ENCODE measurements at regions not wholly inside any gene's neighbourhood (a gene's known extent, or its start where the extent isn't known, plus 50 kb on each side); places are given as distances from the start of the nearest gene placed in this dataset.

DNA sequence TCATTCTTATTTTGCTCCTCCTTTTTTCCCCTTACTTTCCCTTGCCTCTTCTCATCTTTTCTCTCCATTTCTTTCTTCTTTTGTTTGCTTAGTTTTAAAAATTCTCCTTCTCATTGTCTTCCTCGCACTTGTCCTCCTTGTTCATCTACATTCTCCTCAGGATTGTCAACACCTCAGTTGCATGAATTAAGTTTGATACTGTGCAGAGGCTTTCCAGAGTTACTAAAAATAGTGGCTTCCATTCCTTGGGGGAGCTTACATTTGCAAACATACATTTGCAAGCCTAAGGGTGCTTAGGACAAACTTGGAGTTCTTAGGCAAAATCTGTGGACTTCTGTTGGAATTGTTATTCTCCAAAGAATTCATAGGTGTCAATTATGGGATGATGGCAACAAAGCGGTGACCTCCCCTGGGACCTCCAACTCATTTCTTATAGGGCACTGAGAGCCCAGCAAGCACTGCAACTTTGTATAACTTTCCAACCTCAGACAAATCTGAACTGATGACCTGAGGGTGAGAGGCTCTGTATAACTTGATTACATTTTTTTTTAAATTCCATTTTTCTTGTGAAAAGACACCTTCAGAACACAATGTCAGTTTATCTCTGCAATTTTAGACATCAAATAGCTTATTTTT, 371.4 kb downstream of the TMEM38B start:
- Mint-ChIP-seq H3K9me3 (peaks cover 0 to 8% (median 0%) of the 10 kb centered on the region in 6 donors), H3K36me3 (peaks cover 0 to 3% (median 0%) of the 10 kb centered on the region in 3 donors), H3K4me3 (no peak overlapping the region), H3K27me3 (ENCODE audit: low read depth in 3 of 3) (peaks cover 0 to 6% (median 3%) of the 10 kb centered on the region in 3 donors), H3K27ac (no peak overlapping the region), H3K4me1 (no peaks in the 10 kb centered on the region)
- no peak for DNase-seq

DNA sequence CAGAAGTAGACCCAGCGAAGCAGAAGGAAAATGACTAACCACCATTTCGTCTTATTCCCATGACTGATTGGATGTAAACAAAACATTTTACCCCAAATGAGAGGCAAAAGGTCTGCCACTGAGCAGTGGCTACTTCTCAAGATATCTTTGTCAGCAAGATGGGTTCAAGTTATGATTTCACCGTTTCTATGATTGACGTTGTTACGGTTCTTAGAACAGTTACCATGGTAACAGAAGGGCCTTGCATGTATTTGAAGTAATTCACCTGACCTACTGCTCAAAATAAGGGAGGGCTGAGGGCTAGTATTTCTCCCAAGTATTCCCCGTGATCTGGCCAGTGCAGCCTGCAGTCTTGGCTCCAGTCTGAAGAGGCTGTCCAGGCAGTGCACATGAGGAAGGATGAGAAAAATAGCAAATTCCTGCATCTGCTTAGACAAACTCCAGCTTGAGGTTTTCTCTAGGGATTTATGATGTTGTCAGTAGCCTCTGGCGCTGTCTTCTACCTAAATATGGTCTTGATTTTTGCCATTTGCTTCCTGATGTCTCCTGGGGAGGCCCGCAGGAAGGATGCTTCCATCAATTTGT, 372.7 kb downstream of the TMEM38B start:
- H3K4me1 Mint-ChIP-seq, result no peaks in the 10 kb centered on the region
- peaks cover 0 to 8% (median 0%) of the 10 kb centered on the region in 6 donors for H3K9me3 Mint-ChIP-seq
- H3K27ac Mint-ChIP-seq, result no peak overlapping the region
- H3K36me3 Mint-ChIP-seq, result peaks cover 0 to 3% (median 0%) of the 10 kb centered on the region in 3 donors
- H3K27me3 Mint-ChIP-seq (ENCODE audit: low read depth in 3 of 3), result peaks cover 0 to 4% (median 2%) of the 10 kb centered on the region in 3 donors
- no peak overlapping the region for H3K4me3 Mint-ChIP-seq
- no peak for DNase-seq

DNA sequence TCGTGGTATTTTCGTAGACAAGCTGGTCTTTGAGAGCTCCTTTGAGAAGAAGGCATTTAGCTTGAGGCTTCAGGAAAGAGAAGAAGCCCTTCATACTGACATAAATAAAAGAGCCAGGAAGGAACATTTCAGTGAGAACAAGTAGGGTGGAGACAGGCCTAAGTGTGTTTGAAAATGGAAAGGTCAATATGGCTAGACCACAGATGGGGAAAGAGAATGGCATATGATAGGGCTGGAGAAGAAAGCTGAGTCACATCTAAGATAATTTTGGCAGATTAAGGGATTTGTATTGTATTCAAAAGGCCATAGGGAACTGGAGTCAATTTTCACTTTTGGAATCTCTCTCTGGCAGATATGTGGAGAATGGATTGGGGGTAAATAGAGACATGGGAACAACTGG, 374.9 kb downstream of the TMEM38B start:
- Mint-ChIP-seq H3K4me1 (no peaks in the 10 kb centered on the region), H3K27ac (no peak overlapping the region), H3K9me3 (peaks cover 0 to 8% (median 2%) of the 10 kb centered on the region in 6 donors), H3K36me3 (peaks cover 0 to 3% (median 0%) of the 10 kb centered on the region in 3 donors), H3K4me3 (no peak overlapping the region), H3K27me3 (ENCODE audit: low read depth in 3 of 3) (peaks cover 0 to 4% (median 2%) of the 10 kb centered on the region in 3 donors)
- no peak for DNase-seq

DNA sequence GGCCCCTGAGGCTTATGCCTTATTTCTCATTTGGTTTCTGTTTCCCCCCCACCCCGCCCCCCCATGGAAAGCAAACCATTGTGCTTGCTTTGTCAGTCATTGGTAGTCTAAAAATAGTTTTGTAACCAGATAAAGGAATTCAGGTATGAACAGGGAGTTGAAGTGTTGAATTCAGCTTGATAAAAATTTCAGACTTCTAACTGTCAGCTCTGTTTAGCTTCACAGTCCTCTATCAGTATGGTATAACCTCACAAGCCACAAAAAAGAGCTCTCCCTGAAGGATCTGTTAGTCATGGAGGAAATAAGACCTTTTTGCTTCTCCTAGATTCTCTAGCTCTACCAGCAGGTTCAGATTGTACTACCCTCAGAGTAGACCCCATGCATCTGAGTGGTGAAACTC, 378.1 kb downstream of the TMEM38B start:
- Mint-ChIP-seq H3K27ac (no peak overlapping the region), H3K9me3 (peaks cover 0 to 8% (median 1%) of the 10 kb centered on the region in 6 donors), H3K4me1 (no peaks in the 10 kb centered on the region), H3K27me3 (ENCODE audit: low read depth in 3 of 3) (peaks cover 0 to 2% (median 1%) of the 10 kb centered on the region in 3 donors), H3K36me3 (peaks cover 0 to 3% (median 0%) of the 10 kb centered on the region in 3 donors), H3K4me3 (no peak overlapping the region)
- DNase-seq, result no peak

DNA sequence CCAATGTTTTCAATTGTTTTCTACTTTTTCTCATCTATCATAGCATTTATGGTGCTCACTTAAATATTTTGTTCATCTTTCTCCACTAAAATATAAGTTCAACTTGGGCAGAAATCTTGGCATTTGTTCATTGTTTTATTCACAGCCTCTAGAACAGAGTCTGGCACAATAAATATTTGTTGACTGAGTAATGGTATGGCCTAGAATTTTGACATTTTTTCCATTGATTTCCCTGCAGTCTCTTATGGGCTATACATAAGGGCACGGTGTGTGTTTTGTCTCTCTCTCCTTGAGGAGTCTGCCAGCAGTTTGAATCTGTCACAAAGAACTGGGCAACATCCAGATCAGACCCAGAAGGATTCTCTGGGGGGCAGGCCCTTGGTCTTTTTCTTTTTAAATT, 379.7 kb downstream of the TMEM38B start:
- no peak for DNase-seq
- Mint-ChIP-seq H3K36me3 (no peaks in the 10 kb centered on the region), H3K4me3 (no peak overlapping the region), H3K27me3 (ENCODE audit: low read depth in 3 of 3) (peaks cover 0 to 2% (median 1%) of the 10 kb centered on the region in 3 donors), H3K4me1 (no peaks in the 10 kb centered on the region), H3K9me3 (peaks cover 0 to 3% (median 0%) of the 10 kb centered on the region in 6 donors), H3K27ac (no peak overlapping the region)

DNA sequence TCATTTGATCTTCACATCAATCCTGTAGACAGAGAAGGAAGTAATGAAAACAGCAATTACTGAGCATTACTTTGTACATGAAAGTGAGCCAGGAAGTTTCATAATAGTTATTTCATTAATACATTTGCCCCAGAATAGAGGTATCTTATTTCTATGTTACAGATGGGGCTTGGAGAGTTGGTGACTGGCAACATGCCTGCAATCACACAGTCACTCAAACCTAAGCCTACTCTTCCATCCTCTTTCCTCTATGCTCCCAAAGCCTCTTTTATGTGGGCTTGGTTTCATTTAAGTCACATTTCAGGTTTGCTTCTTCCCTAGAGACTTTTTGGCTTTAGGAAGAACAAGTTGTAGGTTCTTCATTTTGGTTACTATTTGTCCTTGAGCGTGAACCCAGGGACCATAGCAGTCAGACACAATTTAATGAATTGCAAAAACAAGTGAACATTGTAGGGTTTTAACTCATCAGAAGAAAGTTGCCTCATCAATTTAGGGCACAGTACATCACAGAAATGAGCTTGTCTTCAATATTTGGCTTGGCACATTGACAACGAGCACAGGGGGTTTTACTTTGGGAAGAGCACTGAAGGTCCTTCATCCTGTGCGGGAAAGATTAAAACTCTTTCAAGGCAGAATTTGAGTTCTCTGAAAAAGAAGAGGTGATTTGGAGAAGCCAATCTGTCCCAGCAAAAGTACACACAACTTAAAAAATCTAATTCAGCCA, 381.1 kb downstream of the TMEM38B start:
- no peaks in the 10 kb centered on the region for H3K27me3 Mint-ChIP-seq (ENCODE audit: low read depth in 3 of 3)
- H3K27ac Mint-ChIP-seq, result no peak overlapping the region
- H3K36me3 Mint-ChIP-seq, result no peaks in the 10 kb centered on the region
- H3K9me3 Mint-ChIP-seq, result peaks cover 0 to 5% (median 0%) of the 10 kb centered on the region in 6 donors
- DNase-seq, result no peak
- no peak overlapping the region for H3K4me3 Mint-ChIP-seq
- H3K4me1 Mint-ChIP-seq, result no peaks in the 10 kb centered on the region

DNA sequence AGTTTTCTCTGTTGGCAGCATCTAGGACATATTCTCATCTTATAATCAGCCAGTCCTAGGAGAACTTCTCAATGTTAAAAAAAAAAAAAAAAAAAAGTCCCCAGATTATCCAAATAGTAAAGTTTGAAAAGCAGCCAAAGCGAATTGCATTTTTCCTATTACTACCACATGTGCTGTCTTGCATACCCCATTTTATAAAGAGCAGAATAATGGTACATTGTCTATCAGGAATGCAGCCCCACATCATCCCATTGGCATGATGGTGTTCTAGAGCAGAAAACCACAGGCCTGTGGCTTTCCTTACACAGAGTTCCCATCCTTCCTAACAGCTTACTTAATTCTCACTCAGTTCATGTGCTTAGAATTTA, 381.6 kb downstream of the TMEM38B start:
- Mint-ChIP-seq H3K4me3 (no peak overlapping the region), H3K9me3 (peaks cover 0 to 5% (median 0%) of the 10 kb centered on the region in 6 donors), H3K27ac (no peak overlapping the region), H3K27me3 (ENCODE audit: low read depth in 3 of 3) (no peaks in the 10 kb centered on the region), H3K36me3 (no peaks in the 10 kb centered on the region), H3K4me1 (no peaks in the 10 kb centered on the region)
- DNase-seq, result no peak

DNA sequence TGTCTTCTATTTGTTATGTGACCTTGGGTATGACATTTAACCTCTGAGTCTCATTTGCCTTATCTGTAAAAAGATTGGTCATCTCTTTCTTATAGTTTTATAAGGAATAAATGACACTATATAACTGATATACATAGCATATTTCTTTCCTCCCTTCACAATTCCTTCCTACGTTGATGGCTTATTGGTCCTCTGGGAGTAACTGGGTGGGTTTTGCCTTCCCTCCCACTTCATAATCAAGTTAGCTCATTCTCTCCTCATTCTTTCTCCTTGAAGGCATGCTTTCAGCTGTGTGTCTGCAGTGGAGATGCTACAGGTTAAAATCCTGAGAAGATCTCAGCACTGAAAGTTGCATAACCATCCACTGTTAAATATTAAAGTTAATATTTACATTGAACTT, 382.4 kb downstream of the TMEM38B start:
- no peaks in the 10 kb centered on the region for H3K4me1 Mint-ChIP-seq
- H3K36me3 Mint-ChIP-seq, result no peaks in the 10 kb centered on the region
- no peak for DNase-seq
- H3K4me3 Mint-ChIP-seq, result no peak overlapping the region
- H3K9me3 Mint-ChIP-seq, result peaks cover 0 to 5% (median 0%) of the 10 kb centered on the region in 6 donors
- H3K27ac Mint-ChIP-seq, result no peak overlapping the region
- H3K27me3 Mint-ChIP-seq (ENCODE audit: low read depth in 3 of 3), result no peaks in the 10 kb centered on the region

DNA sequence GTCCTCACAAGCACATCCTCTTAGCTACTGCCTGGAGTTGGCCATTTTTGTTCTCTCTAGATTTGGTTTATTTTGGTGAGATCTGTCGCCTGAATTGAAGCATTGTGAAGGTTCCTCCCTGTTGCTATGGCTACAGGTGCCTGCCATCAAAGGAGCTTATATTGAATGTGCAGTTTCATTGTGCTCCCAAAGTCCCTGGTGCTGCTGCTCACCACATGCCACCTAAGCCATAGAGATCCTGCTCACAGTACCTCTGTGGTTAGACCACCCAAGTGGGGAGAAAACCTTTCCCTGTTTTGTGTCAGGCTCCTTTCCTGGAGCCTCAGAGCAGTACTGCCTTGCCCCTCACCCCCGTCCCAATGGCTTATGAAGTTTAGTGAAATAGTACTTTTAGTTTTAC, 383.4 kb downstream of the TMEM38B start:
- no peak overlapping the region for H3K27ac Mint-ChIP-seq

DNA sequence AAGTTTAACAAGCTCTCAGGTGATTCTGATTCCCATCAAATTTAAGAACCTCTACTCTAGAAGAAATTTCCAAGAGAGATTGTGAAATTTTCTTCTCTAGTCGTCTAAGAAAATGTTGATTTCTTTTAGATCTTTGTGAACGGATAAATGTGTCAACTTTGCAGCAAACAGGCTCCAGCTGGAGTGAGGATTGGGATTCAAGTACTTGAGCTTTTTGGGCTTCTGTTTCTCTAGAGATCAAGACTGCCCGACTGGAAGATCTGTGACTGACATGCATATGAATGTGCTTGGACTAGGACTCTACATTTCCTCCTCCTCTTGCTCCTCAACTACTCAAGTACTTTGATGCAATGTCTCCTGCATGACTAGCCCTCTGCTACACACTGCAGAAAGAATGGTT, 388.3 kb downstream of the TMEM38B start:
- H3K4me1 Mint-ChIP-seq, result no peaks in the 10 kb centered on the region
- no peak for DNase-seq
- no peak overlapping the region for H3K27ac Mint-ChIP-seq
- peaks cover 0 to 4% (median 0%) of the 10 kb centered on the region in 6 donors for H3K9me3 Mint-ChIP-seq
- no peak overlapping the region for H3K4me3 Mint-ChIP-seq
- H3K36me3 Mint-ChIP-seq, result no peaks in the 10 kb centered on the region
- H3K27me3 Mint-ChIP-seq (ENCODE audit: low read depth in 3 of 3), result no peaks in the 10 kb centered on the region

More for the DNA sequence above, 383.4 kb downstream of the TMEM38B start:
- Mint-ChIP-seq H3K4me1 (no peaks in the 10 kb centered on the region), H3K9me3 (peaks cover 0 to 5% (median 0%) of the 10 kb centered on the region in 6 donors), H3K4me3 (no peak overlapping the region), H3K27me3 (ENCODE audit: low read depth in 3 of 3) (no peaks in the 10 kb centered on the region), H3K36me3 (no peaks in the 10 kb centered on the region)
- no peak for DNase-seq

DNA sequence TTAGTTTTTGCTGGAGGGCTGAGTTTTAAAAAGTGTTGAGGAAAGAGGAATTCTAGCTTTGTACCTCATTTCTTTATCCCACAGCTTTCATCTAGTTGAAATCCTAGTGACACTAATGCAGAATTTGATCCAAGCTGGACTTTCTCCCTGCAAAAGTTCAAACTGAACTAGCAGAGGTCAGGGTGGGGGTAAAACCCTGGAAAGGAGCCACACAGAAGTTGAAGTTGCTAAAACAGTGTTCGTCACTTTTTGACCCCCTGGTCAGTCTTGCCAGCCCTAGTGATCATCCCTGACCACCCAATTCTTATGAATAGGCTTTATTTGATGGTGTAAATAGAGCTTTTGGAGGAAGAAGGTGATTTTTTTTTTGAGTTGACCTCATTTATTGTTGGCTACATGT, 390.4 kb downstream of the TMEM38B start:
- Mint-ChIP-seq H3K4me3 (no peak overlapping the region), H3K27ac (no peak overlapping the region), H3K4me1 (no peaks in the 10 kb centered on the region), H3K9me3 (peaks cover 0 to 9% (median 1%) of the 10 kb centered on the region in 6 donors), H3K27me3 (ENCODE audit: low read depth in 3 of 3) (no peaks in the 10 kb centered on the region), H3K36me3 (no peaks in the 10 kb centered on the region)
- DNase-seq, result no peak

DNA sequence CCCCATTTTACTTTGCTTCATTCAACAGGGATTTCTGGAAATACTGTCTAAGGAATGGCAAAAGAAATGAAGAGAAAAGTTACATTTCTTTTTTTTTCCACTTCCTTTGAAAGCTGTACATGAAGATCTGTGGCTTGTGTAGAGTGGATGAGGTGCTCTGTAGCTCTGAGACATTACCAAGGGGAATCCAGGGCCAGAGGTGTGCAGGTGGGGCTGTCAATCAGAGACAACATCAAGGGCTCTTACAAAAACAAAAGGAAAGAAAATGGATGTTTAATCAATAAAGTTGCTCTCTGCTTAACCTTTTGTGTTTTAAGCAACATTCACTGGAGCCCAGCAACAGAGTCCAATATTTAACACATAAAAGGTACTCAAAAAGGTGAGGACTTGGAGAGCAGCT, 391.1 kb downstream of the TMEM38B start:
- Mint-ChIP-seq H3K9me3 (peaks cover 0 to 9% (median 0%) of the 10 kb centered on the region in 6 donors), H3K27me3 (ENCODE audit: low read depth in 3 of 3) (no peaks in the 10 kb centered on the region), H3K36me3 (no peaks in the 10 kb centered on the region)

DNA sequence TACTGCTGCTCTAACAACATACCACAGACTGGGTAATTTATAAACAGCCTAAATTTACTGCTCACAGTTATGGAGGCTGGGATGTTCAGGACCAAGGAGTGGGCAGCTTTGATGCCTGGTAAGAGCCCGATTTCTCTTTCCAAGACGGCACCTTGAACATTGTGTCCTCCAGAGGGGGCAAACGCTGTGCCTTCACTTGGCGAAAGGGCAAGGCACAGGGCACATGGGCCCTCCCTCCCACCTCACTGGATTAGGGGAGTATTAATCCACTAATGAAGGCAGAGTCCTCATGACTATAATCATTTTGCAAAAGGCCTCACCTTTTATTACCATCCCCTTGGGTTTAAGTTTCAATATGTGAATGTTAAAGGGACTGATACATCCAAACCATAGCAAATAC, 397.7 kb downstream of the TMEM38B start:
- Mint-ChIP-seq H3K9me3 (peaks cover 2 to 11% (median 9%) of the 10 kb centered on the region in 6 donors), H3K27ac (no peak overlapping the region), H3K4me3 (no peak overlapping the region), H3K27me3 (ENCODE audit: low read depth in 3 of 3) (no peaks in the 10 kb centered on the region), H3K36me3 (no peaks in the 10 kb centered on the region), H3K4me1 (no peaks in the 10 kb centered on the region)
- no peak for DNase-seq

More for the DNA sequence above, 391.1 kb downstream of the TMEM38B start:
- no peak overlapping the region for H3K27ac Mint-ChIP-seq
- DNase-seq, result no peak
- H3K4me1 Mint-ChIP-seq, result no peaks in the 10 kb centered on the region
- H3K4me3 Mint-ChIP-seq, result no peak overlapping the region

DNA sequence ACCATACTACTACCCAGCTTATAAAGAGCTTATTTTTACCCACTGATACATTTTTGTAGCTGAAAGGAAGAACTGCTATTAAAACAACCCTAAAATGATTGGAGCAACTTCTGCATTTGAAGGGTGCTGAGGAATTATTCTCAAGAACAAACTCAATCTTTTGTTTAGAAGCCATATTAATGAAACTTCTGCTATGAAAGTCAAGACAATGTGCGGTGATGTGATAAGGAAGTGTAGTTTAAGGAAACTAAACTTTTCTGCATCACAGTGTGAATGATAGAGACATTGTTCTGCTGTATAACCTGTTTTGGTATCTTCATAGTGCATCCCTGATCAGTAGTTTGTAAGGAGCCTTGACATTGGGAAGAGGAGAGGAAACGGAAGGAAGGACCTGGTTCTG, 408.5 kb downstream of the TMEM38B start:
- peaks cover 0 to 6% (median under 1%) of the 10 kb centered on the region in 6 donors for H3K9me3 Mint-ChIP-seq
- no peaks in the 10 kb centered on the region for H3K4me1 Mint-ChIP-seq
- peaks cover 0 to 7% (median 3%) of the 10 kb centered on the region in 3 donors for H3K36me3 Mint-ChIP-seq
- peaks cover 0 to 9% (median 3%) of the 10 kb centered on the region in 3 donors for H3K27me3 Mint-ChIP-seq (ENCODE audit: low read depth in 3 of 3)
- no peak for DNase-seq
- H3K4me3 Mint-ChIP-seq, result no peak overlapping the region
- no peak overlapping the region for H3K27ac Mint-ChIP-seq

Data from immature natural killer cell (primary cell).